ENCODE measurements at regions not wholly inside any gene's neighbourhood (a gene's known extent, or its start where the extent isn't known, plus 50 kb on each side); places are given as distances from the start of the nearest gene placed in this dataset.

GRCh38 chr4:145301386-145302080 lies 121.1 kb upstream of the OTUD4 start:
- Histone ChIP-seq H3K4me3 (no peak overlapping the region), H3K27ac (no peak overlapping the region)

- Histone ChIP-seq H3K4me3 (no peak overlapping the region), H3K27ac (peak overlapping the region in 6 of 21 experiments; percentile 21 to 65 (median 47))
Observed at GRCh38 chr4:145299380-145300076, 119.1 kb upstream of the OTUD4 start.

- Histone ChIP-seq H3K27ac (peak overlapping the region in 5 of 21 experiments; percentile 21 to 65 (median 45)), H3K4me3 (no peak overlapping the region)
Observed at GRCh38 chr4:145298885-145299284, 118.5 kb upstream of the OTUD4 start.

GRCh38 chr4:145297556-145297955 lies 117.2 kb upstream of the OTUD4 start:
- Histone ChIP-seq H3K27ac (no peak overlapping the region), H3K4me3 (no peak overlapping the region)

- no peak overlapping the region for H3K27ac ChIP-seq
- H3K4me3 ChIP-seq = no peak overlapping the region
Observed at GRCh38 chr4:145295547-145295946, 115.2 kb upstream of the OTUD4 start.

- H3K4me3 ChIP-seq = no peak overlapping the region
- no peak overlapping the region for H3K27ac ChIP-seq
Observed at GRCh38 chr4:145295122-145295521, 114.7 kb upstream of the OTUD4 start.

GRCh38 chr4:145293658-145294057 lies 113.3 kb upstream of the OTUD4 start:
- Histone ChIP-seq H3K27ac (no peak overlapping the region), H3K4me3 (no peak overlapping the region)

- Histone ChIP-seq H3K27ac (no peak overlapping the region), H3K4me3 (no peak overlapping the region)
Observed at GRCh38 chr4:145290955-145291354, 110.6 kb upstream of the OTUD4 start.

GRCh38 chr4:145289403-145290076 lies 109.2 kb upstream of the OTUD4 start:
- no peak overlapping the region for H3K27ac ChIP-seq

GRCh38 chr4:145287351-145287750 lies 107.0 kb upstream of the OTUD4 start:
- Histone ChIP-seq H3K27ac (no peak overlapping the region), H3K4me3 (no peak overlapping the region)

More at GRCh38 chr4:145289403-145290076, 109.2 kb upstream of the OTUD4 start:
- H3K4me3 ChIP-seq = no peak overlapping the region

- H3K27ac ChIP-seq = peak overlapping the region in 1 of 21 experiments; percentile 51
- H3K4me3 ChIP-seq = no peak overlapping the region
Observed at GRCh38 chr4:145285928-145286327, 105.5 kb upstream of the OTUD4 start.

GRCh38 chr4:145283909-145284308 lies 103.5 kb upstream of the OTUD4 start:
- Histone ChIP-seq H3K4me3 (no peak overlapping the region), H3K27ac (no peak overlapping the region)

GRCh38 chr4:145281951-145282350 lies 101.6 kb upstream of the OTUD4 start:
- H3K27ac ChIP-seq = no peak overlapping the region
- H3K4me3 ChIP-seq = no peak overlapping the region

GRCh38 chr4:145281224-145281623 lies 100.8 kb upstream of the OTUD4 start:
- peak overlapping the region in 1 of 21 experiments; percentile 63 for H3K27ac ChIP-seq
- H3K4me3 ChIP-seq = no peak overlapping the region

GRCh38 chr4:145280541-145280940 lies 100.2 kb upstream of the OTUD4 start:
- no peak overlapping the region for H3K4me3 ChIP-seq
- peak overlapping the region in 2 of 21 experiments; percentile 49 to 63 for H3K27ac ChIP-seq

GRCh38 chr4:145279122-145279960 lies 99.0 kb upstream of the OTUD4 start:
- Histone ChIP-seq H3K4me3 (no peak overlapping the region), H3K27ac (peak overlapping the region in 11 of 21 experiments; percentile 32 to 74 (median 57))

GRCh38 chr4:145278341-145279121 lies 98.1 kb upstream of the OTUD4 start:
- Histone ChIP-seq H3K27ac (peak overlapping the region in 9 of 21 experiments; percentile 21 to 74 (median 57)), H3K4me3 (no peak overlapping the region)

- no peak overlapping the region for H3K27ac ChIP-seq
- no peak overlapping the region for H3K4me3 ChIP-seq
Observed at GRCh38 chr4:145277011-145277410, 96.6 kb upstream of the OTUD4 start.

GRCh38 chr4:145276050-145276449 lies 95.7 kb upstream of the OTUD4 start:
- Histone ChIP-seq H3K4me3 (no peak overlapping the region), H3K27ac (peak overlapping the region in 1 of 21 experiments; percentile 61)
